ENCODE measurements at regions not wholly inside any gene's neighbourhood (a gene's known extent, or its start where the extent isn't known, plus 50 kb on each side); places are given as distances from the start of the nearest gene placed in this dataset.

DNA sequence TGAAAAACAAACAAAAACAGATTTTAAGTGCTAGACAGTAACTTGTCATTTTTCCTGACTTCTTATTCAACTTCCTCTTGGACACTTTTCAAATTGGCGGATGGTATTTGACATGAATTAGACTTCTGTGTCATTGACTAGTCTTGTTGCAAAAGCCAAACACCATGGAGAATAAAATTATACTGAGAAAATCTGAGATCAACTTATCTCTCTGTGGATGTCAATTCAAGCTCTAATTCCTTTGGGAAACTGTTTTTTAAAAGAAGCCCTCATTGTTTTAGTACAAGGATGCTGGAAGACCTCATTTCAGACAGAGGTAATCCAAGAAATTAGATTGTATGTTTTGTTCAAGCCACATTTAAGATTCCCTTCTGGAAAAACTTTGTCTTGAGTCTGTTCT, 831.0 kb downstream of the SEMA5A start:
- Histone ChIP-seq H3K9ac (no peak overlapping the region), H3K4me3 (ENCODE audit: low read depth, low read length) (no peak overlapping the region), H2AFZ (no peak overlapping the region), H3K79me2 (no peaks in the 10 kb centered on the region), H3K9me3 (ENCODE audit: control insufficient read depth, low read length) (no peaks in the 10 kb centered on the region), H3K36me3 (ENCODE audit: control insufficient read depth, insufficient read depth, low read length) (no peaks in the 10 kb centered on the region), H3K4me2 (ENCODE audit: low read length) (no peak overlapping the region), H3K4me1 (no peaks in the 10 kb centered on the region), H3K27ac (no peak overlapping the region), H3K27me3 (ENCODE audit: control insufficient read depth, insufficient read depth, low read length) (no peaks in the 10 kb centered on the region)
- TF ChIP-seq, protein P1, sequence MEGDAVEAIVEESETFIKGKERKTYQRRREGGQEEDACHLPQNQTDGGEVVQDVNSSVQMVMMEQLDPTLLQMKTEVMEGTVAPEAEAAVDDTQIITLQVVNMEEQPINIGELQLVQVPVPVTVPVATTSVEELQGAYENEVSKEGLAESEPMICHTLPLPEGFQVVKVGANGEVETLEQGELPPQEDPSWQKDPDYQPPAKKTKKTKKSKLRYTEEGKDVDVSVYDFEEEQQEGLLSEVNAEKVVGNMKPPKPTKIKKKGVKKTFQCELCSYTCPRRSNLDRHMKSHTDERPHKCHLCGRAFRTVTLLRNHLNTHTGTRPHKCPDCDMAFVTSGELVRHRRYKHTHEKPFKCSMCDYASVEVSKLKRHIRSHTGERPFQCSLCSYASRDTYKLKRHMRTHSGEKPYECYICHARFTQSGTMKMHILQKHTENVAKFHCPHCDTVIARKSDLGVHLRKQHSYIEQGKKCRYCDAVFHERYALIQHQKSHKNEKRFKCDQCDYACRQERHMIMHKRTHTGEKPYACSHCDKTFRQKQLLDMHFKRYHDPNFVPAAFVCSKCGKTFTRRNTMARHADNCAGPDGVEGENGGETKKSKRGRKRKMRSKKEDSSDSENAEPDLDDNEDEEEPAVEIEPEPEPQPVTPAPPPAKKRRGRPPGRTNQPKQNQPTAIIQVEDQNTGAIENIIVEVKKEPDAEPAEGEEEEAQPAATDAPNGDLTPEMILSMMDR (IDR thresholded peaks at IDR 0.05) = no peak

DNA sequence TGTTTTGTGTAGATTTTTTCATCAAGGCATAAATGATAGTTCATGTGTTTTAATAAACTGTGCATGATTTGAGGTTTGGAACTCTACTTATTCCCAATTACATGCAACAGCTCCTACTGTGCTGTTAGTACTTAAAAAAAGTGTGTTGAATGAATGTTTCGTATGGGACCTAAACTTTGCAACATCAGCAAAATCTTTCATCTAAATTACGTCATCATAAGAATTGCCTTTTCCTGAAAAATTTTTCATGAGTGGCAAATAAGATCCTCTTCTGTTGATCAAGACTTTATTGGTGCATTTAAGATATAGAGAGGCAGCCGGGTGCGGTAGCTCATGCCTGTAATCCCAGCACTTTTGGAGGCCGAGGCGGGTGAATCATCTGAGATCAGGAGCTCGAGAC, 826.1 kb downstream of the SEMA5A start:
- Histone ChIP-seq H3K79me2 (no peaks in the 10 kb centered on the region), H3K4me1 (no peaks in the 10 kb centered on the region), H2AFZ (no peak overlapping the region), H3K4me3 (ENCODE audit: low read depth, low read length) (no peak overlapping the region), H3K9ac (no peak overlapping the region), H3K4me2 (ENCODE audit: low read length) (no peak overlapping the region), H3K36me3 (ENCODE audit: control insufficient read depth, insufficient read depth, low read length) (no peaks in the 10 kb centered on the region), H3K27ac (no peak overlapping the region), H3K9me3 (ENCODE audit: control insufficient read depth, low read length) (no peaks in the 10 kb centered on the region), H3K27me3 (ENCODE audit: control insufficient read depth, insufficient read depth, low read length) (no peaks in the 10 kb centered on the region)
- TF ChIP-seq, protein P1 (IDR thresholded peaks at IDR 0.05) = no peak

DNA sequence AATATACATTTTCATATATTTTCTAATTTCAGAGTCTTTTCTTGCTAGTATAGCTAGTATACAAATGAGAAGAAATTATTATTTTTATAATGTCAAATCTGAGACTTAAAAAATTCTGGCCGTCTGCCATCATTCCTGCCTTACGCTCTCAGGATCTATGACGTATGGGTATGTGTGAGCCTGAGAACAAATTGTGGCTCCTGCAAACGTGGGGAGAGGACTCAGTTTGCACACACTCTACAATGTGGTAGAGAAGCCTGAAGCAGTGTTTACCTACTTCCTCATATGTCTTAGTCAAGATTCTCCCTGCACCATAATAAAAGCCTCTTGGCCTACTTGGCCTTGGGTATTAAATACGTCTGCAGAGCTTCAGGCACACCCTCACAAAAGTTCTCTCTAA, 825.4 kb downstream of the SEMA5A start:
- Histone ChIP-seq H3K27me3 (ENCODE audit: control insufficient read depth, insufficient read depth, low read length) (no peaks in the 10 kb centered on the region), H3K36me3 (ENCODE audit: control insufficient read depth, insufficient read depth, low read length) (no peaks in the 10 kb centered on the region), H3K27ac (no peak overlapping the region), H2AFZ (no peak overlapping the region), H3K4me3 (ENCODE audit: low read depth, low read length) (no peak overlapping the region), H3K9me3 (ENCODE audit: control insufficient read depth, low read length) (no peaks in the 10 kb centered on the region), H3K4me1 (no peaks in the 10 kb centered on the region), H3K9ac (no peak overlapping the region), H3K79me2 (no peaks in the 10 kb centered on the region), H3K4me2 (ENCODE audit: low read length) (no peak overlapping the region)
- TF ChIP-seq, protein P1 (IDR thresholded peaks at IDR 0.05) = no peak

DNA sequence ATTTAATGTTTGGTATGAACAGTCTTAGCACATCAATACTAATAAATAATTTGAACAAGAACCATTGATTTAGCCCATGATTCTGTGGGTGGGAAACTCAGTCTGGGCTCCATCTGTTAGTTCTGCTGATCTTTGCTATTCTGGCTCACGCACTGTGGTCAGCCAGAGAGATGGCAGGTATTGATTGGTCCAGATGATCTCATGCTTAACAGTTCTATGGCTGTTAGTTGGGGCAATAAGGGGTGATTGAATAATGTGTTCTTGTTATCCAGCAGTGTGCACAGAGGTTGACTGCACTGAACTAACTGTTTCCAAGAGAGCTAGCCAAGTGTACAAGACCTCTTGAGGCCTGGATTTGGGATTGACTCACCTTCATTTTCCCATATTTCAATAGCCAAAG, 824.3 kb downstream of the SEMA5A start:
- H3K9ac ChIP-seq = no peak overlapping the region
- H3K27me3 ChIP-seq (ENCODE audit: control insufficient read depth, insufficient read depth, low read length) = no peaks in the 10 kb centered on the region
- no peak overlapping the region for H2AFZ ChIP-seq
- no peaks in the 10 kb centered on the region for H3K36me3 ChIP-seq (ENCODE audit: control insufficient read depth, insufficient read depth, low read length)
- no peak overlapping the region for H3K4me3 ChIP-seq (ENCODE audit: low read depth, low read length)
- no peak overlapping the region for H3K4me2 ChIP-seq (ENCODE audit: low read length)
- TF ChIP-seq, protein P1 (IDR thresholded peaks at IDR 0.05) = no peak
- no peak overlapping the region for H3K27ac ChIP-seq
- H3K4me1 ChIP-seq = no peaks in the 10 kb centered on the region
- no peaks in the 10 kb centered on the region for H3K9me3 ChIP-seq (ENCODE audit: control insufficient read depth, low read length)
- no peaks in the 10 kb centered on the region for H3K79me2 ChIP-seq

DNA sequence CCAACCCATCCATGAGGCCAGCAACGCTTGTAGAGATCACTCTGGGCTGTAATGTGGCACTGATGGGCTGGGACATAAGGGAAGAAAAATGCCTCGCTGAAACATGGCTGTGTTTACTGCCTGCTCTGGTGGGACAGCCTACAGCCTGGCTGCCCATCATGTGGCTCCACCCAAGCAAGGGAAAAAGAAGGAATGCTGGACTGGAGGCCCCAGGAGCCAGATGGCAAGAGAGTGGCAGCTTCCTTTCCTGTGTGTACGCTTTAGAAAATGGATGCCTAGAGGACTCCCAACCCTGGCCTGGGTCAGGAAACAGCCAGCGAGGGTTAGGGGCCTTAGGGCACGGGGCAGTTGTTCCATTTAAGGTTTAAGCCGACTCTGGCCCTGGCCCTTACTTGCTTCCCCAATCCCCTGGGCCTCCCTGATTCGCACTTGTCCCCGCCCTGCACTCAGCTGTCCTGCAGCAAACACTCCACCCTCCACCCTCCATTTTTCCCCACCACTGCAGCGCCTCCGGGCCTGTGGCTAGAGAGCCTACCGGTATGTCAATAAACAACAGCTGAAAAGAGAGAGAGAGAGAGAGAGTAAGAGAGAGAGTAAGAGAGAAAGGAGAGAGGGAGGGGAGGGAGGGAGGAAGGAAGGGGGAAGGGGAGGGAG, 819.4 kb downstream of the SEMA5A start:
- no peaks in the 10 kb centered on the region for H3K9me3 ChIP-seq (ENCODE audit: control insufficient read depth, low read length)
- H3K36me3 ChIP-seq (ENCODE audit: control insufficient read depth, insufficient read depth, low read length) = no peaks in the 10 kb centered on the region
- H3K9ac ChIP-seq = no peak overlapping the region
- TF ChIP-seq, protein P1 (IDR thresholded peaks at IDR 0.05) = no peak
- no peaks in the 10 kb centered on the region for H3K27me3 ChIP-seq (ENCODE audit: control insufficient read depth, insufficient read depth, low read length)
- no peak overlapping the region for H2AFZ ChIP-seq
- H3K79me2 ChIP-seq = no peaks in the 10 kb centered on the region
- H3K4me1 ChIP-seq = no peaks in the 10 kb centered on the region
- H3K27ac ChIP-seq = no peak overlapping the region
- H3K4me2 ChIP-seq (ENCODE audit: low read length) = no peak overlapping the region
- no peak overlapping the region for H3K4me3 ChIP-seq (ENCODE audit: low read depth, low read length)

Data from parathyroid adenoma (tissue), 2 donors.